Suppressor macrophage (primary cell): ENCODE measurements at regions not wholly inside any gene's neighbourhood (a gene's known extent, or its start where the extent isn't known, plus 50 kb on each side); places are given as distances from the start of the nearest gene placed in this dataset.

ENCODE experiments used
- DNase-seq, 4 experiments: peaks; one replicate each; pipeline ENCODE4 v3.0.0-alpha.2; 2020 to 2022

DNA sequence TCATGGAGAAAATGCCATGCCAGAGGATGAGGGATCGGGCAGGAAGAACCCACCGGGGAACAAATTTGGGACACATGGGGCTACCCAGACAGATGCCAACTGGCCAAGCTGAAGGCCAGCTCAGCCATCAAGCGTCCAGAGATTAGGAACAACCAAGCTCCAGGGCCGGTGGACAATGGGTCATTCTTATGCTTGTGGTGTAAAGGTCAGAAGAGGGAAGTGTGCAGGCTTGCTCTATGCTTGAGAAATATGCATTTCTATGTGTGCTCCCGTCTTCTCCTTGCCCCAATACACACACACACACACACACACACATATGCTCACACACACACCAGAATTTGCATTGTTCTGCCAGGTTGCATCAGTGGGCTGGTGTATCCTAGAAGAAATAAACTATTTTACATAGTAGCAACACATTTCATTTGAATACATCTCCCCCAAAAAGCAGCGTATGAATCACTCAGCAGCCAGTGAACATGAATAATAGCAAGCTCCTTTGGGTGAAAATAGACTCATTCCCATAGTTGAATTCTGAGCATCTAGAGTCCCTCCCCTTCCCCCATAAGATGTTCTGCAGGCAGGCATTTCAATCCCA is 201.9 kb upstream of the PPARGC1A start:
- DNase-seq = no peak

DNA sequence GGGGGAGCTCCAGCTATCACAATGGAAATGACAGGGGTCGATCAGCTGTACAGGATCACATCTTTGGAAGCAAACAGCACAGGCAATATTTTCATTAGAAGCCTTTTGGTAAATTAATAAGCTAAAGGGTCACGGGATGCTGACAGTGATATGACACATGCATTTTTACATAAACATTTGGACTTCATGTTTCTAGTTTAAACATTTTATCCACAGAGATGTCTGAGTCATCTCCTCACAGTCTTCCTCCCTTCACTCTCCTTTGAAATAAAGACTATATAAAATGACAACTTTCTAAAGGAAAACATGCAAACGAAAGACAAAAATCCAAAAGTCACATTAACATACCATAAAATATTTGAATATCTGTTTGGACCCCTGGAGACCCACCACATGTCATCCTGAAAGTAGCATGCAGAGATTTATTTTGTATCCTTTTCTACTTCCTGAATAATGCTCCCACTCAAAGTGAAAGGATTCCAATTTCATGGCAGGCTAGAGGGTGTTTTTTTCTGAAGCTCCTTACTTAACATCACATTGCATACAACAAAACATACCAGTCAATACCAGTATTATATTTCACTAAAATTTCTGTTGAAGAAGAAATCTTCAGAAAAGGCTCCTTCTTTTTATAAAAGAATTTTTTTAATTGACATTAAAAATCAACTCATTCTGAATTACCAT is 200.1 kb upstream of the PPARGC1A start:
- DNase-seq = no peak

GRCh38 chr4:24080871-24081270 is 191.0 kb upstream of the PPARGC1A start:
- no peak for DNase-seq

DNA sequence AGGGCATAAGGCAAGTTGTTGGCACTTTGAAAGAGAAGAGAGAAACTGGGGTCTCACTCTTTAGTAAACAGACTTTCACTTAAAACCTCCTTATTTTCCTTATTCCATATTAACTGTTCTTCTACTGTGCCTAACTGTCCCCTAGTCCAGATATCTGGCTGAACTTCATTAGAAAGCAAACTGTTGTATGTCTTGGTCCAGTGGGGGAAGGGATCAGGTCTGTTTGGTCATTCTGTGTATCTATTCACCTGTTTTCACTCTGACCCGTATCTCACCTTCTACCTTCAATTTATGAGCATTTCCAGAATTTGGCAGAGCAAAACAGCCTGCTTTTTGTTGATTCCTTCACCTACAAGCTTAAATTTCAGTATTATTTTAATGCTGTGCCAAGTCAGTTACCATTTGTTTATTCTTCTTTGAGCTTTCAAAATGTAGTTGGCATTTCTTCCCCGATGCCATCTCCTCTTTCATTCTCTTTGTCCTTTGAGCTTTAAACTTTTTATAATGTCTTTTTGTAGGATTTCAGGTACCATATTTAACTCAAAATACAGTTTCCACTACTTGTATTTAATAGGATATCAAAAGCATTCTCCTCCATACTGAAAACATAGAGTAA is 188.6 kb upstream of the PPARGC1A start:
- DNase-seq = no peak

- peak in 1 of 4 experiments; percentile 1 for DNase-seq
Measured at GRCh38 chr4:24076811-24077210, 187.0 kb upstream of the PPARGC1A start.

GRCh38 chr4:24073948-24074347 is 184.1 kb upstream of the PPARGC1A start:
- no peak for DNase-seq

GRCh38 chr4:24071612-24072372 is 181.9 kb upstream of the PPARGC1A start:
- no peak for DNase-seq

GRCh38 chr4:24070117-24070516 is 180.3 kb upstream of the PPARGC1A start:
- no peak for DNase-seq

DNA sequence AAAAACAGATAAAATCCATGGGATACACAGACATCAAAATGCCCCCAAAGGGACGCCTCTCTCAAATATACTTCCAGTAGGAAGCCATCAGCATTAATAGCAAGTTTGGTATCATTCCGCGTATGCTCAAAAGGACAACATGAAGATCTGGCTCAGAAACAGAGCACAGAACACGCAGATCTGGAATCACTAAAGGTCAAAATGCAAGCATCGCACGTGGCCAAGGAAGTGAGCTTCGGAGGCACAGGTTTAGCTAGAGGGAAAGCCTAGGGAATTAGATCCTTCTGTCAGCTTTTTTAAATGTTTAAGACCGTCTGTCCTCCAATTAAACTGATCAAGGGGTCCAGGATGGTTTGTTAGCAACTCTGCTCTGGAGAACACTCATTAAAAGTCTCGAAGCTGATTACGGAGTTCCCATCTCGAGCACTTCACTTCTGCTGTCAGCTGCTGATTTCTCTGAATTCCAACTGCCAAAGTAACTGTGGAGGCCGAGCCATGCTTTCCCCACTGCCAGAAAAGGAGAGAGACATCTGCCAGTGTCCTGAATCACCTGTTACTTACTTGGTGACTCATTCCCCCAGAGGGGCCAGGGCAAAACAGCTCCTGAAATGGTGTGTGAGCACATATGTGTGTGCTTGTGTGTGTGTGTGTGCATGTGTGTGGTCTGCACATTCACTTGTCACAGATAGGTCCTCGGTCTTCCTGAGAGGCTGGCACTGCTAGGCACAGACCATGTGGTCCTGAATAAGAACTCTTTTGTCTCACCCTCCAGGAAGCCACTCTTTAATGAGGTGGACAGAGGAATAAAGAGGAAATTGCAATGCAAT is 177.7 kb upstream of the PPARGC1A start:
- DNase-seq = no peak

GRCh38 chr4:24065974-24066373 is 176.1 kb upstream of the PPARGC1A start:
- no peak for DNase-seq

GRCh38 chr4:24063731-24064130 is 173.9 kb upstream of the PPARGC1A start:
- no peak for DNase-seq

DNA sequence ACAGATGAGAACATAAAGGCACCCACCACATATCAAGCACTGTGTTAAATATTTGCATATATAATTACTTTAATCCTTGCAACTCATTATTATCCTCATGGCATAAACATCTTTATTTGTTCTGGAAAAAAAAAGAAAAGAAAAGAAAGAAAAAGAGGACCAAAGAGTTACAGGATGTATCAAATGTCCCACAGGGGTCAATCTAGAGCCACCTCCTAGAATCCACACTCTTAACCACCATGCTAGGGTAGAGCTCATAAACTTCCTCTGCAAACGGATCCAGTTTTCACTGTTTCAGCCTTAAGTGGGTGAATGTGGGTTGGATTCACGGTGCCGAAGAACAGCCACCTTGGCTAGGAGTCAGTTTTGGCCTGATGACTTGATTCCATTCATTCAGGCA is 171.1 kb upstream of the PPARGC1A start:
- no peak for DNase-seq

DNA sequence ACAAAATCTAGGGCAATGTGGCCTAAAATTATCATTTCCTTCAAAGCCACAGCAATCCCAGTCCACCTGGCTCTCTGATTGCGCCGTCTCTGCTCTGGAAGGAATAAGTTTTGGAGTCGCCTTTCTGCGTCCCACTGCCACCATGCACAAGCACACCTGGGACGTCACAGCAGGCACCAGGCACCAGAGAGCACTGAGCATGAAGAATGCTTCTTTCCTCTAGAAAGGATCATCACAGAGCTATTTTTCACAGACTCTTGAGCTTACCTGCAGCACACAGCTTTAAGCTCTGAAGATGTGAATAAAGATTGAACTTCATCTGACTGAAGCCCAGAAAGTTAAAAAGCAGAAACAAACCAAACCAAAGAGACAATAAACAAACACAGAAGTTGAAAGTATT is 170.0 kb upstream of the PPARGC1A start:
- no peak for DNase-seq

DNA sequence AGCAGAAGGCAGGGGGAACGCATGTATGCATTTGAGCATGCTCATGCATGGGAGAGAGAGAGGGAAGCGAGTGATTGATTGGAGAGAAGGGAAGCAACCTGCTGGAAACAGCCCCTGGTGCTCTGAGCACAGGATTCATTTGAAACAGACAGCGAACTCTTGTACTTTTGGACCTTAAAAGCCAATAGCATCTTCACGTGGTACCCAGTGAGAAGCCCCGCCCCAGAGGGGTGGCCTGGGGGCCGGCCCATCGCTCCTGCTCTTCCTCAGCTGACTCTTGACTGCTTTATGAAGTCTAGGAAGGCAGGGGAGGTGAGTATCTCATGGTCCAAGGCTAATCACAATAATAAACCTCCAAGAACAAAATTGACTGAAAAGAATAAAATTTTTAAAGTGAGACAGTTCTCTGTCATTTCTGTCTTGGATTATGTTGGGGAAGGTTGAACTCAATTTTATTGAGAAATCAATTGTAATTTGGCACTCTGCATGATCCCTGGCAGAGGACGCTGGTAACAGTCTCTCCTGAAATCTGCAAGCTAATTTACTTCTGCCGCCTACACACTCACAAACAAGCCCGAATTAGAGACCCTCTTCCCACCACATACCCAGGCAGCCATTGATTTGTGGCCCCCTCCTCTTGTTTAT is 168.2 kb upstream of the PPARGC1A start:
- no peak for DNase-seq

- DNase-seq = no peak
Measured at GRCh38 chr4:24056289-24056688, 166.4 kb upstream of the PPARGC1A start.

DNA sequence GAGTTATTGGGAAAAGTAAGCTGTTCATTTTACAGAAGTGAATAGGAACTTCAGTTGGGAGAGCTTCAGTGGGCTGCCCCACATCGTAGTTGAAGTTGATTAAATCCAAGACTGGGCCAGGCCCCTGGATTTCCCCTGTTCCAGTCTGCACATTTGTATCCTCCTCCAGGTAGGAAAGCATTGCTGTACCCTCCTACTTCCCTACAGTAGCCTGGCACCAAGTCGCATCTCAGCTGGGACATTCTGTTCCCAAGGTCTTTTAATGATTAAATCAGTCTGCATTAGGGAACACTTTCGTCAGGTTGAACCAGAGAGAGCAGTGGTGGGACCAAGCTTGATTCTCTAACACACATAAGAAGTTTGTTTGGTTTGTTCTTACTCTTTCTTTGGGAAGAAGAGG is 165.8 kb upstream of the PPARGC1A start:
- no peak for DNase-seq

GRCh38 chr4:24054910-24055309 is 165.1 kb upstream of the PPARGC1A start:
- no peak for DNase-seq

GRCh38 chr4:24053934-24054333 is 164.1 kb upstream of the PPARGC1A start:
- peak in 1 of 4 experiments; percentile 4 for DNase-seq

DNA sequence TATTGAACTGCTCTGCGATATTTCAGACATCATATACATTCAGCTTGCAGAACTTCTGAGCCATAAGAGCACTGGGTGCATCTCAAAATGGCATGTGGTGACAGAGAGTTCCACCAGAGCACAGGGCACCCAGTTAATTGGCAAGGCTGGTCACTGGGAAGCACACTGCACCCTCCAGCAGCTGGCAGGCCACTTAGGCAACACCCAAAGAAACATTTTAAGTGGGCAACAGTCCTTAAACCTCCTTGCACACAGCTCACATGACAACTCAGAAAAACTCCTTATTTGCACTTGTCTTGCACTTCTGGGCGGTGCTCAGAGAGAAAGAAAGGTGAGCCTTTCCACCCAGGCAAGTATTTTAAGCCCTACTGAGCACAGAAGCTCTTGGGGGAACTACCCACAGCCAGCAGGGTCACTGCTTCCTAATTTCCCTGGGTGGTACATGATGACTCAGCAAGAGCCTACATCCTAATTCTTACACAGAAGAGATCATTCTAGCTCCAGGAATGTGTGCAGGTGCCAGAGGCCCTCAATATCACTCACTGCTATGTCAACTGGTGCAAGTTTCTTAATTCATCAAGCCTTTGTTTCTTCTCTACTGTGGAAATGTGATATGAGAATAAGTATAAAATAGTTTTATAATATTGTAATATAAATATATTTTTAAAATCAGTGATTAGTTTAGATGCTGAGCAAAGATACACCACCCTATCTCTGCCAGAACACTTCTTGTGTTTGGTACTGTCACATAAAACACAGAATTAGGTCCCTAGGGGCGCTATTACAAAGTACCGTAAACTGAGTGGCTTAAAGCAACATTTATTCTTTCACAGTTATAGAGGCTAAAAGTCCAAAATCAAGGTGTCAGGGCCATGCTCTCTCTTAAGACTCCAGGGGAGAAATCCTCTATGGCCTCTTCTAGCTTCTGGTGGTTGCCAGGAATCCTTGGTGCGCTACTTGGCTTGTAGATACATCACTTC is 155.1 kb upstream of the PPARGC1A start:
- no peak for DNase-seq

DNA sequence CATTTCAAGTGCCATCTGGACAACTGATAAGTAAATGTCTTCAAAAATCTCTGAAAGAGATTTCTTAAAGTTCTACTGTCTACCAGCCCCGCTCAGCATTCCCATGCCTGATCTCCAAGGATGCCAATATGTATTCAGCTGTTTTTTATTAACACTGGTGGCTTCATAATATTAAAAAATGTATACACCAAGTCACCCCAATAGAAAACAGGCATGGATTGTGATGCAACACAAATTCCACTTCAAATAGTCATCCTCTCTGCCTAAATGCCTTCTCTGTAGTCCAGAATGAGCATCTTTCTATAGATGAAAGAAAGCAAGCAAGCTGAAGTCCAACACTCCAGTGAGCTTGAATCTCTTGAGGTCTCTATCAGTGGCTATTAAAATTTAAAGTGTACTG is 152.2 kb upstream of the PPARGC1A start:
- no peak for DNase-seq

GRCh38 chr4:24040811-24041210 is 151.0 kb upstream of the PPARGC1A start:
- DNase-seq = no peak
